H1 (cell line): ENCODE measurements at regions not wholly inside any gene's neighbourhood (a gene's known extent, or its start where the extent isn't known, plus 50 kb on each side); places are given as distances from the start of the nearest gene placed in this dataset.

Experiments
- CTCF ChIA-PET: fragments of 300-600 bp; sonication (Branson Sonifier 250); formaldehyde crosslinking; loops from one replicate; lab custom pipeline; 2021; ENCODE audit not compliant: partially characterized antibody; lab: Charles Lee
- POLR2A ChIA-PET: fragments of 300-600 bp; sonication (Branson Sonifier 250); formaldehyde crosslinking; loops from one replicate; lab custom pipeline; 2021; ENCODE audit warnings: inconsistent platforms; ENCODE audit not compliant: partially characterized antibody; lab: Charles Lee
- DNase-seq, 2 experiments: peaks; one replicate each; pipeline versions ENCODE4 v3.0.0 to v3.0.0-alpha.2; 2010 to 2022; ENCODE audit warnings: low spot score in 2 of 2, low read depth in 1 of 2, mixed read lengths in 1 of 2
- FAIRE-seq: peaks from 2 replicates; lab custom pipeline; 2011; peaks lifted over from hg19 to GRCh38; lab: Jason Lieb, UNC
- H2AFZ ChIP-seq: 2 replicates; pipeline ENCODE4 v1.8.1; 2012; ENCODE audit warnings: low read length, inconsistent platforms
- H2AK5ac ChIP-seq: 2 replicates; pipeline ENCODE4 v1.6.1; 2013; ENCODE audit warnings: low read depth, low read length
- H2BK120ac ChIP-seq: replicated peaks from 2 replicates; pipeline ENCODE3; 2013; ENCODE audit warnings: low read depth, low read length, inconsistent platforms
- H2BK12ac ChIP-seq: 2 replicates; pipeline ENCODE4 v1.6.1; 2013; ENCODE audit warnings: low read depth, low read length
- H2BK15ac ChIP-seq: 2 replicates; pipeline ENCODE4 v1.6.1; 2013; ENCODE audit warnings: low read length
- H2BK20ac ChIP-seq: 2 replicates; pipeline ENCODE4 v1.6.1; 2013; ENCODE audit warnings: low read length
- H2BK5ac ChIP-seq: 2 replicates; pipeline ENCODE4 v1.6.1; 2013; ENCODE audit warnings: low read depth, low read length
- H3K14ac ChIP-seq: 2 replicates; pipeline ENCODE4 v1.6.1; 2013; ENCODE audit warnings: inconsistent platforms; ENCODE audit not compliant: insufficient read length
- H3K18ac ChIP-seq: 2 replicates; pipeline ENCODE4 v1.6.1; 2013; ENCODE audit warnings: low read length; ENCODE audit errors: extremely low read depth
- H3K23ac ChIP-seq: 2 replicates; pipeline ENCODE4 v1.6.1; 2013; ENCODE audit warnings: inconsistent platforms; ENCODE audit not compliant: insufficient read length
- H3K23me2 ChIP-seq: 2 replicates; pipeline ENCODE4 v1.6.1; 2013; ENCODE audit warnings: low read depth, low read length
- H3K27ac ChIP-seq: 2 replicates; pipeline ENCODE4 v1.6.1; 2011; ENCODE audit warnings: low read depth, low read length, inconsistent platforms
- H3K27me3 ChIP-seq, 4 experiments: replicated peaks in 1 of 4; 1 replicate in 1 of 4; 2 replicates in 3 of 4; pipeline versions ENCODE4 v1.6.1 to v1.8.1; 2011 to 2013; ENCODE audit warnings: low read length in 3 of 4, mild to moderate bottlenecking in 3 of 4, inconsistent platforms in 2 of 4, mixed read lengths in 2 of 4, moderate library complexity in 1 of 4; ENCODE audit not compliant: control insufficient read depth in 3 of 4, insufficient read depth in 3 of 4; ENCODE audit errors: extremely low read depth in 1 of 4
- H3K36me3 ChIP-seq, 4 experiments: 2 replicates each; pipeline versions ENCODE4 v1.6.1 to v1.8.1; 2011 to 2013; ENCODE audit warnings: mild to moderate bottlenecking in 4 of 4, low read length in 3 of 4, moderate library complexity in 2 of 4, control low read depth in 1 of 4, inconsistent platforms in 1 of 4; ENCODE audit not compliant: insufficient read depth in 4 of 4, control insufficient read depth in 2 of 4
- H3K4ac ChIP-seq: replicated peaks from 2 replicates; pipeline ENCODE3; 2013; ENCODE audit warnings: low read length, low read depth, mixed read lengths, inconsistent platforms; ENCODE audit not compliant: insufficient read length
- H3K4me1 ChIP-seq, 4 experiments: replicated peaks in 1 of 4; 1 replicate in 1 of 4; 2 replicates in 3 of 4; pipeline versions ENCODE4 v1.6.1 to v1.8.1; 2011 to 2013; ENCODE audit warnings: low read length in 3 of 4, inconsistent platforms in 2 of 4, mixed read lengths in 1 of 4; ENCODE audit not compliant: insufficient read depth in 4 of 4, control insufficient read depth in 3 of 4
- H3K4me2 ChIP-seq, 2 experiments: 2 replicates each; pipeline versions ENCODE4 v1.6.1 to v1.8.1; 2011 to 2013; ENCODE audit warnings: low read depth in 2 of 2, low read length in 2 of 2, control low read depth in 1 of 2, inconsistent platforms in 1 of 2, mild to moderate bottlenecking in 1 of 2; ENCODE audit not compliant: insufficient read depth in 1 of 2
- H3K4me3 ChIP-seq, 4 experiments: fragments of 200-600, 300-600 bp in 1 of 4; sonication (generic), shearing (Covaris generic), sonication (Bioruptor Twin) in 1 of 4; 2 replicates each; pipeline versions ENCODE4 v1.5.1 to v1.8.1; 2011 to 2016; ENCODE audit warnings: low read length in 4 of 4, low read depth in 3 of 4, control low read depth in 2 of 4, inconsistent platforms in 2 of 4, mild to moderate bottlenecking in 2 of 4, mixed read lengths in 1 of 4, moderate library complexity in 1 of 4; ENCODE audit not compliant: insufficient read depth in 2 of 4; ENCODE audit errors: extremely low read depth in 1 of 4
- H3K56ac ChIP-seq: replicated peaks from 2 replicates; pipeline ENCODE3; 2013; ENCODE audit warnings: low read depth, mild to moderate bottlenecking, mixed read lengths, low read length, inconsistent platforms; ENCODE audit not compliant: insufficient read length
- H3K79me1 ChIP-seq: 2 replicates; pipeline ENCODE4 v1.6.1; 2013; ENCODE audit warnings: low read depth, low read length, control low read depth
- H3K79me2 ChIP-seq, 2 experiments: 2 replicates each; pipeline versions ENCODE4 v1.6.1 to v1.8.1; 2012 to 2013; ENCODE audit warnings: low read length in 2 of 2, mild to moderate bottlenecking in 2 of 2, inconsistent platforms in 1 of 2; ENCODE audit not compliant: insufficient read depth in 2 of 2, control insufficient read depth in 1 of 2
- H3K9ac ChIP-seq, 4 experiments: replicated peaks in 1 of 4; 1 replicate in 1 of 4; 2 replicates in 3 of 4; pipeline versions ENCODE4 v1.6.1 to v1.8.1; 2011 to 2013; ENCODE audit warnings: low read depth in 3 of 4, low read length in 3 of 4, control low read depth in 2 of 4, mild to moderate bottlenecking in 2 of 4, moderate library complexity in 2 of 4, inconsistent platforms in 1 of 4; ENCODE audit errors: extremely low read depth in 1 of 4
- H3K9me3 ChIP-seq, 2 experiments: 2 replicates each; pipeline versions ENCODE4 v1.6.1 to v1.8.1; 2012 to 2013; ENCODE audit warnings: mild to moderate bottlenecking in 2 of 2, moderate library complexity in 2 of 2, control low read depth in 1 of 2, inconsistent platforms in 1 of 2, low read depth in 1 of 2, low read length in 1 of 2, mixed read lengths in 1 of 2; ENCODE audit not compliant: insufficient read depth in 2 of 2
- H4K20me1 ChIP-seq, 2 experiments: replicated peaks in 1 of 2; 2 replicates each; pipeline versions ENCODE3 to v1.8.1; 2011 to 2013; ENCODE audit warnings: inconsistent platforms in 2 of 2, low read length in 2 of 2, mild to moderate bottlenecking in 1 of 2; ENCODE audit not compliant: insufficient read depth in 2 of 2, control insufficient read depth in 1 of 2
- H4K5ac ChIP-seq: 2 replicates; pipeline ENCODE4 v1.6.1; 2013; ENCODE audit warnings: low read length, low read depth, mixed read lengths, inconsistent platforms; ENCODE audit not compliant: insufficient read length
- H4K8ac ChIP-seq: 2 replicates; pipeline ENCODE4 v1.8.0; 2013; ENCODE audit warnings: mild to moderate bottlenecking, moderate library complexity, low read length, inconsistent platforms; ENCODE audit not compliant: insufficient read depth; ENCODE audit errors: extremely low read depth
- H4K91ac ChIP-seq: replicated peaks from 2 replicates; pipeline ENCODE3; 2013; ENCODE audit warnings: low read length, mixed read lengths, inconsistent platforms; ENCODE audit not compliant: insufficient read length
- BCL11A ChIP-seq, 2 experiments: IDR thresholded peaks; one replicate each; pipeline ENCODE4 v1.6.1; 2011; ENCODE audit warnings: low read depth in 2 of 2, low read length in 2 of 2, mild to moderate bottlenecking in 2 of 2
- CHD1 ChIP-seq: IDR thresholded peaks from 2 replicates; pipeline ENCODE4 v1.6.1; 2012; ENCODE audit warnings: low read depth, low read length, improper control_type of control experiment
- CHD2 ChIP-seq: IDR thresholded peaks from 2 replicates; pipeline ENCODE4 v1.6.1; 2012; ENCODE audit warnings: low read length, improper control_type of control experiment
- FOSL1 ChIP-seq: IDR thresholded peaks from 2 replicates; pipeline ENCODE4 v1.6.1; 2011; ENCODE audit warnings: mild to moderate bottlenecking, low read depth, low read length, moderate library complexity; ENCODE audit not compliant: insufficient read depth
- GTF2F1 ChIP-seq: IDR thresholded peaks from 2 replicates; pipeline ENCODE4 v1.6.1; 2012; ENCODE audit warnings: low read depth, low read length, improper control_type of control experiment, borderline replicate concordance
- KDM5A ChIP-seq: fragments of 200-600 bp; IDR thresholded peaks from 2 replicates; pipeline ENCODE4 v1.7.1; 2012; ENCODE audit warnings: mild to moderate bottlenecking, low read length, inconsistent platforms, mixed read lengths
- MAFK ChIP-seq: IDR thresholded peaks from 2 replicates; pipeline ENCODE4 v1.6.1; 2012; ENCODE audit warnings: low read depth, mild to moderate bottlenecking, improper control_type of control experiment, low read length
- NANOG ChIP-seq: IDR thresholded peaks from 2 replicates; pipeline ENCODE4 v1.6.1; 2011; ENCODE audit warnings: low read length, low read depth, mild to moderate bottlenecking, inconsistent platforms; ENCODE audit not compliant: insufficient read depth, poor library complexity, severe bottlenecking
- RFX5 ChIP-seq: IDR thresholded peaks from 2 replicates; pipeline ENCODE4 v1.6.1; 2011; ENCODE audit warnings: low read depth, low read length, improper control_type of control experiment, borderline replicate concordance
- SP2 ChIP-seq: IDR thresholded peaks from 2 replicates; pipeline ENCODE4 v1.6.1; 2012; ENCODE audit warnings: mild to moderate bottlenecking, low read length, inconsistent platforms
- SUZ12 ChIP-seq: fragments of 200-600 bp; sonication (generic); IDR thresholded peaks from 2 replicates; pipeline ENCODE4 v1.6.1; 2012; ENCODE audit warnings: mild to moderate bottlenecking, inconsistent platforms, low read length, moderate library complexity, mixed read lengths
- WGBS, 2 experiments: shearing (Covaris generic) in 1 of 2; methylation state at CpG; one replicate each; pipeline versions ENCODE4 v1.1.6 to v1.1.7; 2013 to 2015; ENCODE audit warnings: low lambda C conversion rate in 2 of 2, mixed read lengths in 2 of 2, inconsistent platforms in 1 of 2, low coverage in 1 of 2, missing lambda C conversion rate in 1 of 2; ENCODE audit not compliant: insufficient replicate concordance in 2 of 2, insufficient coverage in 1 of 2, insufficient read length in 1 of 2; ENCODE audit errors: extremely low coverage in 1 of 2, missing lambda C conversion rate in 1 of 2; 5-methylcytosine and 5-hydroxymethylcytosine counted together

DNA sequence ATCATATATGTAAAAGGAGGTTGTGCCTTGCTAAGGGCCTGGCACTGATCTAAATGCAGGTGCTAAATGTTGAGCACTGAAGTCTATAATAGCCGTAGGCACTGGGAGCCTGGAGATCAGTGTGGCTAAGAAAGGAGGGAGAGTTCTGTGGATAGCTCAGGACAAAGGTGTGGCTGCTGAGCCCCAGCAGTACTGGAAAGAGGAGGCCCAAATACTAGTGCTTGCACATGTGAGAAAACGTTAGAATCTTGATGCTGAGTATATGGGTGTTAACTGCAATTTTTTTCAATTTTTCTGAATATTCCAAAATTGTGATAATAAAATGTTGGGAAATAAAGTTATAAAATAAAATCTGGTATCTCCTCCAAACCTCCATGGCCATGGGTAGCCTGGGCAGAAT lies 62.5 kb upstream of the PTGFRN start:
- no peak overlapping the region for H2BK15ac ChIP-seq
- H3K4me1 ChIP-seq = no peaks in the 10 kb centered on the region; a peak in 2 of 7 replicates
- no peak overlapping the region for H2AK5ac ChIP-seq
- H2BK120ac ChIP-seq = no peak overlapping the region
- no peaks in the 10 kb centered on the region for H4K20me1 ChIP-seq
- POLR2A ChIA-PET = interaction anchor here (1.3 kb wide), 1 partner anchor 12 kb away, joined by 4 read pairs; no protein-coding TSS in a partner anchor
- no peak overlapping the region for H3K4ac ChIP-seq
- H2BK20ac ChIP-seq = no peak overlapping the region
- no peaks in the 10 kb centered on the region for H3K23me2 ChIP-seq
- no peak for FAIRE-seq
- no peaks in the 10 kb centered on the region for H3K27me3 ChIP-seq
- no peak overlapping the region for H3K18ac ChIP-seq
- H2AFZ ChIP-seq = no peak overlapping the region
- DNase-seq = no peak
- H3K4me3 ChIP-seq = no peak overlapping the region
- no peaks in the 10 kb centered on the region for H3K36me3 ChIP-seq
- H4K8ac ChIP-seq = no peak overlapping the region
- no peak overlapping the region for H4K91ac ChIP-seq
- H3K79me2 ChIP-seq = no peaks in the 10 kb centered on the region
- H3K9ac ChIP-seq = no peak overlapping the region
- no peak overlapping the region for H2BK12ac ChIP-seq
- H2BK5ac ChIP-seq = no peak overlapping the region
- H4K5ac ChIP-seq = no peak overlapping the region
- 82% methylated on average over 2 of the region's 2 CpGs; no CpG with 5 or more reads in 1 of the 2 experiments for WGBS, 2 experiments
- H3K9me3 ChIP-seq = no peaks in the 10 kb centered on the region
- no peak overlapping the region for H3K56ac ChIP-seq
- no peak for TF ChIP-seq MAFK
- TF ChIP-seq SP2 = no peak
- TF ChIP-seq FOSL1 = no peak
- no peak for TF ChIP-seq CHD1
- no peak for TF ChIP-seq SUZ12
- TF ChIP-seq KDM5A = no peak
- no peak for TF ChIP-seq GTF2F1
- TF ChIP-seq BCL11A (IDR thresholded peaks at IDR 0.05; ENCODE audit: low read depth in 2 of 2, low read length in 2 of 2) = no peak
- TF ChIP-seq RFX5 = no peak
- no peak for TF ChIP-seq CHD2
- no peak for TF ChIP-seq NANOG
- no peak overlapping the region for H3K4me2 ChIP-seq
- CTCF ChIA-PET = interaction anchor here (0.6 to 1.6 kb wide), 5 partner anchors 9 to 122 kb away, joined by 3 read pairs; no protein-coding TSS in a partner anchor
- no peak overlapping the region for H3K14ac ChIP-seq
- H3K79me1 ChIP-seq = no peaks in the 10 kb centered on the region
- H3K23ac ChIP-seq = no peak overlapping the region
- no peak overlapping the region for H3K27ac ChIP-seq
